WTC11 (cell line): ENCODE measurements at regions not wholly inside any gene's neighbourhood (a gene's known extent, or its start where the extent isn't known, plus 50 kb on each side); places are given as distances from the start of the nearest gene placed in this dataset.

Experiments used
- ATAC-seq: fragments of 200-7000 bp; cut with Tn5 transposase; 2 replicates; pipeline ENCODE4 v1.10.0; 2021; ENCODE audit warnings: mild to moderate bottlenecking, moderate library complexity
- CTCF ChIA-PET: fragments of 300-600 bp; sonication (Branson Sonifier 250); formaldehyde crosslinking; loops from one replicate; lab custom pipeline; 2021; ENCODE audit warnings: antibody characterized with exemption; lab: Charles Lee
- POLR2A ChIA-PET: fragments of 350-600 bp; sonication (Branson Sonifier 250); formaldehyde crosslinking; loops from one replicate; lab custom pipeline; 2021; ENCODE audit warnings: antibody characterized with exemption; lab: Charles Lee
- DNase-seq: peaks from one replicate; pipeline ENCODE4 v3.0.0; 2021; ENCODE audit warnings: low spot score
- H3K27ac Mint-ChIP-seq: 2 replicates; pipeline ENCODE4 v1.8.0; 2021; ENCODE audit warnings: mixed read lengths
- H3K27me3 Mint-ChIP-seq: 2 replicates; pipeline ENCODE4 v1.8.0; 2021; ENCODE audit warnings: low read depth, mild to moderate bottlenecking, moderate library complexity, mixed read lengths
- H3K36me3 Mint-ChIP-seq: 2 replicates; pipeline ENCODE4 v1.8.0; 2021; ENCODE audit warnings: mixed read lengths
- H3K4me1 Mint-ChIP-seq: 2 replicates; pipeline ENCODE4 v1.8.0; 2022; ENCODE audit warnings: mixed read lengths
- H3K4me3 Mint-ChIP-seq: 2 replicates; pipeline ENCODE4 v1.8.0; 2021; ENCODE audit warnings: mild to moderate bottlenecking, moderate library complexity, mixed read lengths
- H3K9me3 Mint-ChIP-seq: 2 replicates; pipeline ENCODE4 v1.8.0; 2021; ENCODE audit warnings: mixed read lengths
- ATF6 ChIP-seq: sonication (generic); formaldehyde crosslinking; IDR thresholded peaks from 2 replicates; pipeline ENCODE4 v1.8.1; 2023; ENCODE audit warnings: mild to moderate bottlenecking, missing genetic modification reagents
- CREB1 ChIP-seq: sonication (generic); formaldehyde crosslinking; IDR thresholded peaks from 2 replicates; pipeline ENCODE4 v1.8.0; 2023; ENCODE audit warnings: mild to moderate bottlenecking, missing genetic modification reagents
- CREM ChIP-seq: sonication (generic); formaldehyde crosslinking; IDR thresholded peaks from 2 replicates; pipeline ENCODE4 v1.8.1; 2022; ENCODE audit warnings: mild to moderate bottlenecking, missing genetic modification reagents, moderate library complexity
- ELF4 ChIP-seq: sonication (generic); formaldehyde crosslinking; IDR thresholded peaks from 2 replicates; pipeline ENCODE4 v1.8.1; 2022; ENCODE audit warnings: low read depth, mild to moderate bottlenecking, moderate library complexity, missing genetic modification reagents
- JAZF1 ChIP-seq: fragments of 250-450 bp; sonication (Bioruptor Pico); IDR thresholded peaks from 2 replicates; pipeline ENCODE4 v1.9.0; 2021; ENCODE audit warnings: moderate library complexity, mild to moderate bottlenecking, inconsistent platforms
- NFE2L1 ChIP-seq: sonication (generic); formaldehyde crosslinking; IDR thresholded peaks from 2 replicates; pipeline ENCODE4 v1.8.1; 2023; ENCODE audit warnings: missing genetic modification reagents
- RORB ChIP-seq: fragments of 250-450 bp; sonication (Bioruptor Pico); IDR thresholded peaks from 2 replicates; pipeline ENCODE4 v1.9.0; 2021; ENCODE audit warnings: mild to moderate bottlenecking
- TCF7 ChIP-seq: sonication (generic); formaldehyde crosslinking; IDR thresholded peaks from 2 replicates; pipeline ENCODE4 v1.8.0; 2022; ENCODE audit warnings: mild to moderate bottlenecking, low read depth, missing genetic modification reagents, moderate library complexity
- USF2 ChIP-seq: sonication (generic); formaldehyde crosslinking; IDR thresholded peaks from 2 replicates; pipeline ENCODE4 v1.8.1; 2023; ENCODE audit warnings: mild to moderate bottlenecking, missing genetic modification reagents, moderate library complexity
- ZBTB21 ChIP-seq: sonication (generic); formaldehyde crosslinking; IDR thresholded peaks from 2 replicates; pipeline ENCODE4 v1.8.1; 2023; ENCODE audit warnings: mild to moderate bottlenecking, missing genetic modification reagents, borderline replicate concordance
- ZNF138 ChIP-seq: sonication (generic); formaldehyde crosslinking; conservative IDR thresholded peaks from 2 replicates; pipeline ENCODE4 v1.8.1; 2022; ENCODE audit warnings: mild to moderate bottlenecking, moderate library complexity, missing genetic modification reagents
- ZNF416 ChIP-seq: fragments of 250-450 bp; sonication (Bioruptor Pico); IDR thresholded peaks from 2 replicates; pipeline ENCODE4 v1.9.0; 2021; ENCODE audit warnings: mild to moderate bottlenecking, inconsistent platforms
- ZNF425 ChIP-seq: fragments of 250-450 bp; sonication (Bioruptor Pico); conservative IDR thresholded peaks from 2 replicates; pipeline ENCODE4 v1.9.0; 2021; ENCODE audit warnings: mild to moderate bottlenecking
- ZNF671 ChIP-seq: fragments of 250-450 bp; sonication (Bioruptor Pico); IDR thresholded peaks from 2 replicates; pipeline ENCODE4 v1.8.0; 2021; ENCODE audit warnings: mild to moderate bottlenecking
- TF ChIP-seq, protein P1 (sequence below): sonication (generic); formaldehyde crosslinking; IDR thresholded peaks from 2 replicates; pipeline ENCODE4 v1.8.1; 2023; ENCODE audit warnings: mild to moderate bottlenecking, missing genetic modification reagents
- TF ChIP-seq, protein P2 (sequence below): sonication (generic); formaldehyde crosslinking; IDR thresholded peaks from 2 replicates; pipeline ENCODE4 v1.8.1; 2023; ENCODE audit warnings: mild to moderate bottlenecking, missing genetic modification reagents, borderline replicate concordance
- TF ChIP-seq, protein P3 (sequence below): sonication (generic); formaldehyde crosslinking; IDR thresholded peaks from 2 replicates; pipeline ENCODE4 v1.8.0; 2022; ENCODE audit warnings: mild to moderate bottlenecking, missing genetic modification reagents

- DNase-seq (no peak), ATAC-seq (no peak)
- no peaks in the 10 kb centered on the region for H3K36me3 Mint-ChIP-seq
- ChIA-PET CTCF (no interaction called here), POLR2A (no interaction called here)
- no peaks in the 10 kb centered on the region; the same call in 1 of the 2 replicates for H3K27me3 Mint-ChIP-seq
- TF ChIP-seq ZNF416 (CRISPR knock-in tag) (no peak), NFE2L1 (CRISPR knock-in tag) (no peak), USF2 (no peak), ELF4 (CRISPR knock-in tag) (no peak), ZNF138 (no peak), CREB1 (CRISPR knock-in tag) (no peak), JAZF1 (CRISPR knock-in tag) (no peak), ZNF425 (CRISPR knock-in tag) (no peak), ZBTB21 (CRISPR knock-in tag) (no peak), RORB (CRISPR knock-in tag) (no peak), CREM (CRISPR knock-in tag) (no peak), TCF7 (no peak), ZNF671 (CRISPR knock-in tag) (no peak), ATF6 (no peak)
- TF ChIP-seq, protein P1, sequence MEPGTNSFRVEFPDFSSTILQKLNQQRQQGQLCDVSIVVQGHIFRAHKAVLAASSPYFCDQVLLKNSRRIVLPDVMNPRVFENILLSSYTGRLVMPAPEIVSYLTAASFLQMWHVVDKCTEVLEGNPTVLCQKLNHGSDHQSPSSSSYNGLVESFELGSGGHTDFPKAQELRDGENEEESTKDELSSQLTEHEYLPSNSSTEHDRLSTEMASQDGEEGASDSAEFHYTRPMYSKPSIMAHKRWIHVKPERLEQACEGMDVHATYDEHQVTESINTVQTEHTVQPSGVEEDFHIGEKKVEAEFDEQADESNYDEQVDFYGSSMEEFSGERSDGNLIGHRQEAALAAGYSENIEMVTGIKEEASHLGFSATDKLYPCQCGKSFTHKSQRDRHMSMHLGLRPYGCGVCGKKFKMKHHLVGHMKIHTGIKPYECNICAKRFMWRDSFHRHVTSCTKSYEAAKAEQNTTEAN = no peak
- TF ChIP-seq, protein P2, sequence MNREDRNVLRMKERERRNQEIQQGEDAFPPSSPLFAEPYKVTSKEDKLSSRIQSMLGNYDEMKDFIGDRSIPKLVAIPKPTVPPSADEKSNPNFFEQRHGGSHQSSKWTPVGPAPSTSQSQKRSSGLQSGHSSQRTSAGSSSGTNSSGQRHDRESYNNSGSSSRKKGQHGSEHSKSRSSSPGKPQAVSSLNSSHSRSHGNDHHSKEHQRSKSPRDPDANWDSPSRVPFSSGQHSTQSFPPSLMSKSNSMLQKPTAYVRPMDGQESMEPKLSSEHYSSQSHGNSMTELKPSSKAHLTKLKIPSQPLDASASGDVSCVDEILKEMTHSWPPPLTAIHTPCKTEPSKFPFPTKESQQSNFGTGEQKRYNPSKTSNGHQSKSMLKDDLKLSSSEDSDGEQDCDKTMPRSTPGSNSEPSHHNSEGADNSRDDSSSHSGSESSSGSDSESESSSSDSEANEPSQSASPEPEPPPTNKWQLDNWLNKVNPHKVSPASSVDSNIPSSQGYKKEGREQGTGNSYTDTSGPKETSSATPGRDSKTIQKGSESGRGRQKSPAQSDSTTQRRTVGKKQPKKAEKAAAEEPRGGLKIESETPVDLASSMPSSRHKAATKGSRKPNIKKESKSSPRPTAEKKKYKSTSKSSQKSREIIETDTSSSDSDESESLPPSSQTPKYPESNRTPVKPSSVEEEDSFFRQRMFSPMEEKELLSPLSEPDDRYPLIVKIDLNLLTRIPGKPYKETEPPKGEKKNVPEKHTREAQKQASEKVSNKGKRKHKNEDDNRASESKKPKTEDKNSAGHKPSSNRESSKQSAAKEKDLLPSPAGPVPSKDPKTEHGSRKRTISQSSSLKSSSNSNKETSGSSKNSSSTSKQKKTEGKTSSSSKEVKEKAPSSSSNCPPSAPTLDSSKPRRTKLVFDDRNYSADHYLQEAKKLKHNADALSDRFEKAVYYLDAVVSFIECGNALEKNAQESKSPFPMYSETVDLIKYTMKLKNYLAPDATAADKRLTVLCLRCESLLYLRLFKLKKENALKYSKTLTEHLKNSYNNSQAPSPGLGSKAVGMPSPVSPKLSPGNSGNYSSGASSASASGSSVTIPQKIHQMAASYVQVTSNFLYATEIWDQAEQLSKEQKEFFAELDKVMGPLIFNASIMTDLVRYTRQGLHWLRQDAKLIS (CRISPR knock-in tag) = no peak
- TF ChIP-seq, protein P3, sequence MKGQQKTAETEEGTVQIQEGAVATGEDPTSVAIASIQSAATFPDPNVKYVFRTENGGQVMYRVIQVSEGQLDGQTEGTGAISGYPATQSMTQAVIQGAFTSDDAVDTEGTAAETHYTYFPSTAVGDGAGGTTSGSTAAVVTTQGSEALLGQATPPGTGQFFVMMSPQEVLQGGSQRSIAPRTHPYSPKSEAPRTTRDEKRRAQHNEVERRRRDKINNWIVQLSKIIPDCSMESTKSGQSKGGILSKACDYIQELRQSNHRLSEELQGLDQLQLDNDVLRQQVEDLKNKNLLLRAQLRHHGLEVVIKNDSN (CRISPR knock-in tag) = no peak
- H3K4me3 Mint-ChIP-seq = no peak overlapping the region
- H3K4me1 Mint-ChIP-seq = peaks cover 32% of the 10 kb centered on the region
- H3K27ac Mint-ChIP-seq = no peak overlapping the region
- no peaks in the 10 kb centered on the region for H3K9me3 Mint-ChIP-seq
These were observed 86.7 kb upstream of the PAK3 start for GRCh38 chrX:111009256-111009655.
